HEK293 (cell line): ENCODE measurements at regions not wholly inside any gene's neighbourhood (a gene's known extent, or its start where the extent isn't known, plus 50 kb on each side); places are given as distances from the start of the nearest gene placed in this dataset.

Source experiments
- CTCF ChIA-PET: fragments of 350-600 bp; formaldehyde crosslinking; extraction: SDS; loops from one replicate; lab custom pipeline; 2021; ENCODE audit warnings: antibody characterized with exemption; lab: Yijun Ruan, JAX
- POLR2A ChIA-PET: fragments of 300-600 bp; formaldehyde crosslinking; extraction: SDS; loops from one replicate; lab custom pipeline; 2020; ENCODE audit warnings: antibody characterized with exemption, inconsistent platforms; lab: Yijun Ruan, JAX
- H3K27ac ChIP-seq: fragments of 200-500 bp; sonication (Bioruptor generic); 2 replicates; pipeline ENCODE4 v1.5.1; 2014; ENCODE audit warnings: low read depth, low read length, control low read depth, inconsistent platforms; ENCODE audit errors: extremely low read depth
- H3K36me3 ChIP-seq, 2 experiments: fragments of 200-500 bp in 1 of 2; sonication (Bioruptor generic) in 1 of 2; 1 replicate in 1 of 2; 2 replicates in 1 of 2; pipeline ENCODE4 v1.5.1; 2014 to 2017; ENCODE audit warnings: inconsistent platforms in 2 of 2, low read length in 2 of 2; ENCODE audit not compliant: control insufficient read depth in 2 of 2, insufficient read depth in 1 of 2
- H3K4me1 ChIP-seq: fragments of 200-500 bp; sonication (Bioruptor generic); 2 replicates; pipeline ENCODE4 v1.5.1; 2014; ENCODE audit warnings: mild to moderate bottlenecking, low read length, inconsistent platforms; ENCODE audit not compliant: control insufficient read depth, insufficient read depth
- H3K4me3 ChIP-seq: 2 replicates; pipeline ENCODE4 v1.5.1; 2011; ENCODE audit warnings: low read depth, mild to moderate bottlenecking, control low read depth, low read length, moderate library complexity
- H3K9me3 ChIP-seq: fragments of 200-500 bp; sonication (Bioruptor generic); 2 replicates; pipeline ENCODE4 v1.5.1; 2014; ENCODE audit warnings: low read depth, low read length, inconsistent platforms; ENCODE audit not compliant: control insufficient read depth, insufficient read depth
- MZF1 ChIP-seq: fragments of 450-650 bp; formaldehyde crosslinking; IDR thresholded peaks from 2 replicates; pipeline ENCODE4 v1.5.1; 2017; ENCODE audit warnings: missing biosample characterization, missing genetic modification characterization, borderline replicate concordance
- OSR2 ChIP-seq: fragments of 450-650 bp; formaldehyde crosslinking; IDR thresholded peaks from 2 replicates; pipeline ENCODE4 v1.5.1; 2016; ENCODE audit warnings: missing biosample characterization, missing genetic modification characterization
- SALL2 ChIP-seq: fragments of 450-650 bp; formaldehyde crosslinking; IDR thresholded peaks from 2 replicates; pipeline ENCODE4 v1.5.0; 2017; ENCODE audit warnings: missing biosample characterization, mild to moderate bottlenecking, missing genetic modification characterization, borderline replicate concordance
- SCRT2 ChIP-seq: fragments of 450-650 bp; formaldehyde crosslinking; IDR thresholded peaks from 2 replicates; pipeline ENCODE4 v1.5.1; 2016; ENCODE audit warnings: missing biosample characterization, missing genetic modification characterization
- ZBTB17 ChIP-seq: fragments of 450-650 bp; formaldehyde crosslinking; IDR thresholded peaks from 2 replicates; pipeline ENCODE4 v1.5.1; 2016; ENCODE audit warnings: missing biosample characterization, missing genetic modification characterization
- ZBTB26 ChIP-seq: fragments of 450-650 bp; formaldehyde crosslinking; optimal IDR thresholded peaks from 2 replicates; pipeline ENCODE3; 2016; ENCODE audit warnings: missing biosample characterization, mild to moderate bottlenecking, missing genetic modification characterization
- ZBTB44 ChIP-seq: fragments of 450-650 bp; IDR thresholded peaks from 2 replicates; pipeline ENCODE4 v1.5.1; 2018; ENCODE audit warnings: missing biosample characterization, mild to moderate bottlenecking, missing genetic modification characterization
- ZBTB48 ChIP-seq: fragments of 450-650 bp; formaldehyde crosslinking; IDR thresholded peaks from 2 replicates; pipeline ENCODE4 v1.5.1; 2016; ENCODE audit warnings: missing biosample characterization, missing genetic modification characterization
- ZNF174 ChIP-seq: fragments of 450-650 bp; formaldehyde crosslinking; IDR thresholded peaks from 2 replicates; pipeline ENCODE4 v1.5.0; 2017; ENCODE audit warnings: missing biosample characterization, mild to moderate bottlenecking, missing genetic modification characterization
- ZNF221 ChIP-seq: fragments of 450-650 bp; formaldehyde crosslinking; IDR thresholded peaks from 2 replicates; pipeline ENCODE4 v1.5.1; 2017; ENCODE audit warnings: missing biosample characterization, missing genetic modification characterization, borderline replicate concordance
- ZNF26 ChIP-seq: fragments of 450-650 bp; formaldehyde crosslinking; IDR thresholded peaks from 2 replicates; pipeline ENCODE4 v1.5.1; 2016; ENCODE audit warnings: missing biosample characterization, missing genetic modification characterization
- ZNF423 ChIP-seq: fragments of 450-650 bp; formaldehyde crosslinking; IDR thresholded peaks from 2 replicates; pipeline ENCODE4 v1.5.1; 2016; ENCODE audit warnings: missing biosample characterization, missing genetic modification characterization
- ZNF561 ChIP-seq: fragments of 450-650 bp; IDR thresholded peaks from 2 replicates; pipeline ENCODE4 v1.5.1; 2018; ENCODE audit warnings: missing biosample characterization, missing genetic modification characterization, borderline replicate concordance
- ZNF585B ChIP-seq: fragments of 450-650 bp; formaldehyde crosslinking; IDR thresholded peaks from 2 replicates; pipeline ENCODE4 v1.5.1; 2016; ENCODE audit warnings: missing biosample characterization, missing genetic modification characterization
- ZNF610 ChIP-seq: fragments of 450-650 bp; formaldehyde crosslinking; IDR thresholded peaks from 2 replicates; pipeline ENCODE4 v1.5.1; 2016; ENCODE audit warnings: missing biosample characterization, missing genetic modification characterization, borderline replicate concordance
- ZNF623 ChIP-seq: fragments of 450-650 bp; formaldehyde crosslinking; IDR thresholded peaks from 2 replicates; pipeline ENCODE4 v1.5.1; 2016; ENCODE audit warnings: missing biosample characterization, missing genetic modification characterization
- ZNF624 ChIP-seq: fragments of 450-650 bp; formaldehyde crosslinking; IDR thresholded peaks from 2 replicates; pipeline ENCODE4 v1.5.1; 2017; ENCODE audit warnings: missing biosample characterization, missing genetic modification characterization
- ZNF692 ChIP-seq: fragments of 450-650 bp; formaldehyde crosslinking; IDR thresholded peaks from 2 replicates; pipeline ENCODE4 v1.5.1; 2016; ENCODE audit warnings: missing biosample characterization, missing genetic modification characterization
- ZNF704 ChIP-seq: fragments of 450-650 bp; formaldehyde crosslinking; IDR thresholded peaks from 2 replicates; pipeline ENCODE4 v1.5.1; 2016; ENCODE audit warnings: missing biosample characterization, missing genetic modification characterization
- ZNF776 ChIP-seq: fragments of 450-650 bp; formaldehyde crosslinking; IDR thresholded peaks from 2 replicates; pipeline ENCODE4 v1.5.0; 2017; ENCODE audit warnings: missing biosample characterization, missing genetic modification characterization, borderline replicate concordance
- ZSCAN4 ChIP-seq: fragments of 450-650 bp; formaldehyde crosslinking; IDR thresholded peaks from 2 replicates; pipeline ENCODE4 v1.5.1; 2017; ENCODE audit warnings: missing biosample characterization, missing genetic modification characterization
- ZXDB ChIP-seq: fragments of 450-650 bp; formaldehyde crosslinking; IDR thresholded peaks from 2 replicates; pipeline ENCODE4 v1.5.1; 2016; ENCODE audit warnings: missing biosample characterization, missing genetic modification characterization

- TF ChIP-seq ZNF704 (tag by site-specific recombination), result no peak
- no peak for TF ChIP-seq SCRT2 (tag by site-specific recombination)
- no peak for TF ChIP-seq ZBTB17 (tag by site-specific recombination)
- TF ChIP-seq SALL2 (tag by site-specific recombination), result no peak
- TF ChIP-seq ZNF423 (tag by site-specific recombination), result no peak
- no peak for TF ChIP-seq ZNF221 (tag by site-specific recombination)
- TF ChIP-seq ZNF624 (tag by site-specific recombination), result no peak
- no peak for TF ChIP-seq ZBTB44
- TF ChIP-seq ZNF610 (tag by site-specific recombination), result no peak
Measured at GRCh38 chr6:153590411-153590810, 448.6 kb upstream of the OPRM1 start (continued).

GRCh38 chr6:153588330-153588729 lies 450.7 kb upstream of the OPRM1 start:
- H3K9me3 ChIP-seq, result no peaks in the 10 kb centered on the region
- H3K4me1 ChIP-seq, result no peaks in the 10 kb centered on the region
- ChIA-PET POLR2A (no interaction called here), CTCF (no interaction called here)
- TF ChIP-seq OSR2 (tag by site-specific recombination), result no peak
- TF ChIP-seq ZNF692 (tag by site-specific recombination), result no peak
- TF ChIP-seq ZNF585B (tag by site-specific recombination), result no peak
- no peak for TF ChIP-seq ZSCAN4 (tag by site-specific recombination)
- TF ChIP-seq ZNF174 (tag by site-specific recombination), result no peak
- TF ChIP-seq MZF1 (tag by site-specific recombination), result no peak
- TF ChIP-seq ZBTB48 (tag by site-specific recombination), result no peak
- TF ChIP-seq ZNF623 (tag by site-specific recombination), result no peak
- no peak for TF ChIP-seq ZNF776 (tag by site-specific recombination)
- TF ChIP-seq ZNF26 (tag by site-specific recombination), result no peak
- no peak for TF ChIP-seq ZXDB
- TF ChIP-seq ZBTB26, result no peak
- no peak for TF ChIP-seq ZNF561 (tag by site-specific recombination)
- H3K27ac ChIP-seq, result no peak overlapping the region
- H3K4me3 ChIP-seq, result no peak overlapping the region
- no peaks in the 10 kb centered on the region for H3K36me3 ChIP-seq
